ENCODE measurements at regions not wholly inside any gene's neighbourhood (a gene's known extent, or its start where the extent isn't known, plus 50 kb on each side); places are given as distances from the start of the nearest gene placed in this dataset.

- TF ChIP-seq CTCF (IDR thresholded peaks at IDR 0.05; ENCODE audit: control insufficient read depth, extremely low read depth, insufficient read depth) = no peak
- DNase-seq (ENCODE audit: low read depth) = no peak
- no peak overlapping the region for H3K4me3 ChIP-seq (ENCODE audit: low read depth, low read length)
These were observed 1195.1 kb upstream of the CHAC2 start for GRCh38 chr2:52572469-52572894.

DNA sequence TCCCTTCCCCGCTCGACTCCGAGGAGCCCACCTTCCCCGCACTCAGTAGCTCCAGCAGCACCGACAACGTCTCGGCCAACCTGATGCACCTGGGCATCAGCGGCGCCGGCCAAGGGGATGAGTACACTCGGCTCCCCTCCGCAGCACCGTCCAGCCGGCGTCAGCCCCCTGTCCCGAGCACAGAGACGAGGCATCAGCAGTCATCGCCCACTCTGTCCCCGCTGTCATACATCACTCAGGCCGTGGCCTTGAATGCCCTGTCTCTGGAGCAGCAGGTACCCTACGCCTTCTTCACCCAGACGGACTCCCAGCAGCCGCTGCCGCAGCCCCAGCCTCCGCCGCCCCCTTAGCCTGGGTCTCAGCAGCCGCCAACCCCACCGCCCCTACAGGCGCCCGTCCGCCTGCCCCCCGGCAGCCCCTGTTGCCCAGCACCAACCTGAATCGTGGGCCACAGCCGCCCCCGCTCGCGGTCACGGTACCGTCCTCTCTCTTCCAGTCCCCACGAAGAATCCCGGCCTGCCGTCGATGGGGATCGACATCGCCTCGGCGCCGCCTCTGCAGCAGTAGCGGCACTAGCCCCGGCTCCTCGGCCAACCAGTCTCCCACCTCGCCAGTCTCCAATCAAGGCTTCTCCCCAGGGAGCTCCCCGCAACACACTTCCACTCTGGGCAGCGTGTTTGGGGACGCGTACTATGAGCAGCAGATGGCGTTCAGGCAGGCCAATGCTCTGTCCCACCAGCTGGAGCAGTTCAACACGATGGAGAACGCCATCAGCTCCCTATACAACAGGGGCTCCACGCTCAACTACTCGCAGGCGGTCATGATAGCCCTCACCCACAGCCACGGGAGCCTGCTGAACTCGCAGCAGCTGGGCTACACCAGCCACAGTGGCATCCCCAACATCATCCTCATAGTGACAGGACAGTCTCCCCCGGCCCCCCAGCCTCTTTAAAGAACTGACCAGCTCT, 1195.9 kb upstream of the CHAC2 start:
- no peak for TF ChIP-seq CTCF (IDR thresholded peaks at IDR 0.05; ENCODE audit: control insufficient read depth, extremely low read depth, insufficient read depth)
- H3K4me3 ChIP-seq (ENCODE audit: low read depth, low read length) = no peak overlapping the region
- no peak for DNase-seq (ENCODE audit: low read depth)

DNA sequence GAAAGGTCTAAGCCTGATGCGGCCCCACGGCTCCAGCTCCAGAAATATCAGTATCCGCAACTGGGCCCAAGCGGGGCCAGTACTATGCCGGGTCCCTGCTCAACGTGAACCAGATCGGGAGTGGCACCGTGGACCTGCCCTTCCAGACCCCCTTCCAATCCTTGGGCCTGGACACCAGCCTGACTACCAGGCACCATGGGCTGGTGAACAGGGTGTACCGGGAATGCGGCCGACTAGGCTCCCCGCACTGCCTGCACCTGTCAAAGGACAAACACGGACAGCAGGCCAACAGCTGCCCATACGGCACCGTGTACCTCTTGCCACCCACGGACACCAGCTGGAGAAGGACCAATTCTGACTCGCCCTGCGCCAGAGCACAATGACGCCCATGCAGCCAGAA, 1196.9 kb upstream of the CHAC2 start:
- no peak for TF ChIP-seq CTCF (IDR thresholded peaks at IDR 0.05; ENCODE audit: control insufficient read depth, extremely low read depth, insufficient read depth)
- DNase-seq (ENCODE audit: low read depth) = no peak
- no peak overlapping the region for H3K4me3 ChIP-seq (ENCODE audit: low read depth, low read length)

- no peak overlapping the region for H3K4me3 ChIP-seq (ENCODE audit: low read depth, low read length)
- DNase-seq (ENCODE audit: low read depth) = no peak
- TF ChIP-seq CTCF (IDR thresholded peaks at IDR 0.05; ENCODE audit: control insufficient read depth, extremely low read depth, insufficient read depth) = no peak
These were observed 1204.5 kb upstream of the CHAC2 start for GRCh38 chr2:52563151-52563550.

- H3K4me3 ChIP-seq (ENCODE audit: low read depth, low read length) = no peak overlapping the region
- TF ChIP-seq CTCF (IDR thresholded peaks at IDR 0.05; ENCODE audit: control insufficient read depth, extremely low read depth, insufficient read depth) = no peak
- DNase-seq (ENCODE audit: low read depth) = no peak
These were observed 1209.3 kb upstream of the CHAC2 start for GRCh38 chr2:52558265-52558664.

DNA sequence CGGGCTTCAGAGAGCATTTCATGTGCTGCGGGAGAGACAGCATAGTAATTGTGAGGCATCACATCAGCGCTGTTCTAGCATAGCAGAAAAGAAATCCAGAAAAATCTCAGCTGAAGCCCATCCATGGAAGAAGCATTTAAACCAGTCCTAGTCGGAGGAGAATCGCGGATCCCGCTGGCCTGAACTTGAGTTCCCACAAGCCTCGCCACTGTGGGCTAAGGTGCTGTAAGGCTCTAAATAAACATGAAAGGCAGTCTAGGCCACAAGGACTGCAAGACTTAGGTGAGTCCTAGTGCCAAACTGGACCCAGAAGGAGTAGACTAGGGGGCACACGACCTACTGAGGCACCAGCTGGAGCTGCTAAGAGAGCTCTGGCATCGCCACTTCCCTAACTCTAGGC, 1225.3 kb upstream of the CHAC2 start:
- no peak for TF ChIP-seq CTCF (IDR thresholded peaks at IDR 0.05; ENCODE audit: control insufficient read depth, extremely low read depth, insufficient read depth)
- DNase-seq (ENCODE audit: low read depth) = no peak
- no peak overlapping the region for H3K4me3 ChIP-seq (ENCODE audit: low read depth, low read length)

Data from LNCaP clone FGC (cell line).